Activated CD4-positive, alpha-beta memory T cell treated with anti-CD3 and anti-CD28 coated beads for 36 hours (primary cell): ENCODE measurements at regions not wholly inside any gene's neighbourhood (a gene's known extent, or its start where the extent isn't known, plus 50 kb on each side); places are given as distances from the start of the nearest gene placed in this dataset.
"Not testable (repeated sequence)": the region's sequence is repeated elsewhere in the genome, so short reads cannot be mapped to it uniquely, and the experiment has no call there.

ENCODE experiments used
- CTCF ChIA-PET: fragments of 350-600 bp; sonication (Branson Sonifier 250); formaldehyde crosslinking; loops from one replicate; lab custom pipeline; 2021; ENCODE audit warnings: antibody characterized with exemption, inconsistent platforms; lab: Charles Lee
- POLR2A ChIA-PET: fragments of 350-600 bp; sonication (Branson Sonifier 250); formaldehyde crosslinking; loops from one replicate; lab custom pipeline; 2021; ENCODE audit warnings: antibody characterized with exemption; lab: Charles Lee
- DNase-seq: peaks from one replicate; pipeline ENCODE4 v3.0.0-alpha.2; 2020
- H3K27ac Mint-ChIP-seq: one replicate; pipeline ENCODE4 v1.8.0; 2021; ENCODE audit warnings: mixed read lengths
- H3K27me3 Mint-ChIP-seq: one replicate; pipeline ENCODE4 v1.8.0; 2021; ENCODE audit warnings: mixed read lengths
- H3K36me3 Mint-ChIP-seq: one replicate; pipeline ENCODE4 v1.8.0; 2021; ENCODE audit warnings: mixed read lengths
- H3K4me1 Mint-ChIP-seq: one replicate; pipeline ENCODE4 v1.8.0; 2021; ENCODE audit warnings: low read depth, mixed read lengths
- H3K4me3 Mint-ChIP-seq: one replicate; pipeline ENCODE4 v1.8.0; 2021; ENCODE audit warnings: mild to moderate bottlenecking, mixed read lengths
- H3K9me3 Mint-ChIP-seq: one replicate; pipeline ENCODE4 v1.8.0; 2021; ENCODE audit warnings: mixed read lengths
- intact Hi-C: fragments of 100-400 bp; cut with micrococcal nuclease; formaldehyde crosslinking; loops from one replicate; pipeline ENCODE4 v1.15.1; 2023

GRCh38 chr6:14597090-14597489 is 479.5 kb downstream of the CD83 start:
- no peaks in the 10 kb centered on the region for H3K9me3 Mint-ChIP-seq
- H3K27ac Mint-ChIP-seq: no peak overlapping the region
- DNase-seq: no peak
- ChIA-PET POLR2A (no interaction called here), CTCF (no interaction called here)
- no peak overlapping the region for H3K4me3 Mint-ChIP-seq
- no peaks in the 10 kb centered on the region for H3K27me3 Mint-ChIP-seq
- H3K36me3 Mint-ChIP-seq: no peaks in the 10 kb centered on the region
- peaks cover 13% of the 10 kb centered on the region for H3K4me1 Mint-ChIP-seq
- intact Hi-C loops: no loop called here

- CTCF ChIA-PET: no interaction called here
- H3K36me3 Mint-ChIP-seq: no peaks in the 10 kb centered on the region
- H3K4me3 Mint-ChIP-seq: no peak overlapping the region
- no peaks in the 10 kb centered on the region for H3K9me3 Mint-ChIP-seq
- no peak overlapping the region for H3K27ac Mint-ChIP-seq
- intact Hi-C loops: no loop called here
- no peaks in the 10 kb centered on the region for H3K27me3 Mint-ChIP-seq
- peaks cover 13% of the 10 kb centered on the region for H3K4me1 Mint-ChIP-seq
- POLR2A ChIA-PET: no interaction called here
- no peak for DNase-seq
Observed at GRCh38 chr6:14598017-14598864, 480.7 kb downstream of the CD83 start.

GRCh38 chr6:14600306-14600705 is 482.7 kb downstream of the CD83 start:
- POLR2A ChIA-PET, H3K9me3 Mint-ChIP-seq, CTCF ChIA-PET, H3K27me3 Mint-ChIP-seq, H3K36me3 Mint-ChIP-seq, intact Hi-C loops, H3K4me3 Mint-ChIP-seq: not testable (repeated sequence)
- Mint-ChIP-seq H3K27ac (peak overlapping the region; percentile 1), H3K4me1 (peaks cover 13% of the 10 kb centered on the region)
- peak; percentile 58 for DNase-seq

GRCh38 chr6:14601490-14601889 is 483.9 kb downstream of the CD83 start:
- no peak for DNase-seq
- Mint-ChIP-seq H3K9me3 (no peaks in the 10 kb centered on the region), H3K36me3 (no peaks in the 10 kb centered on the region), H3K4me3 (no peak overlapping the region), H3K27me3 (no peaks in the 10 kb centered on the region), H3K4me1 (peaks cover 11% of the 10 kb centered on the region), H3K27ac (no peak overlapping the region)
- ChIA-PET POLR2A (no interaction called here), CTCF (no interaction called here)
- intact Hi-C loops: no loop called here

- H3K4me3 Mint-ChIP-seq: no peak overlapping the region
- no peaks in the 10 kb centered on the region for H3K9me3 Mint-ChIP-seq
- no peak overlapping the region for H3K27ac Mint-ChIP-seq
- CTCF ChIA-PET: no interaction called here
- no peaks in the 10 kb centered on the region for H3K36me3 Mint-ChIP-seq
- POLR2A ChIA-PET: no interaction called here
- H3K4me1 Mint-ChIP-seq: no peaks in the 10 kb centered on the region
- H3K27me3 Mint-ChIP-seq: no peaks in the 10 kb centered on the region
- intact Hi-C loops: no loop called here
- no peak for DNase-seq
Observed at GRCh38 chr6:14606353-14606752, 488.8 kb downstream of the CD83 start.

- H3K36me3 Mint-ChIP-seq: peaks cover under 1% of the 10 kb centered on the region
- ChIA-PET POLR2A (no interaction called here), CTCF (no interaction called here)
- no peaks in the 10 kb centered on the region for H3K27me3 Mint-ChIP-seq
- H3K4me1 Mint-ChIP-seq: no peaks in the 10 kb centered on the region
- no peak overlapping the region for H3K4me3 Mint-ChIP-seq
- intact Hi-C loops: no loop called here
- no peak for DNase-seq
- no peak overlapping the region for H3K27ac Mint-ChIP-seq
- no peaks in the 10 kb centered on the region for H3K9me3 Mint-ChIP-seq
Observed at GRCh38 chr6:14610141-14610540, 492.6 kb downstream of the CD83 start.

GRCh38 chr6:14612016-14612980 is 494.7 kb downstream of the CD83 start:
- Mint-ChIP-seq H3K4me1 (no peaks in the 10 kb centered on the region), H3K36me3 (peaks cover 7% of the 10 kb centered on the region), H3K4me3 (no peak overlapping the region), H3K9me3 (peaks cover 16% of the 10 kb centered on the region), H3K27me3 (no peaks in the 10 kb centered on the region), H3K27ac (no peak overlapping the region)
- CTCF ChIA-PET: no interaction called here
- intact Hi-C loops: no loop called here
- POLR2A ChIA-PET: no interaction called here
- DNase-seq: no peak

GRCh38 chr6:14614631-14615030 is 497.1 kb downstream of the CD83 start:
- Mint-ChIP-seq H3K4me1 (no peaks in the 10 kb centered on the region), H3K27me3 (no peaks in the 10 kb centered on the region), H3K4me3 (no peak overlapping the region), H3K36me3 (peaks cover 7% of the 10 kb centered on the region), H3K9me3 (peaks cover 16% of the 10 kb centered on the region), H3K27ac (no peak overlapping the region)
- no peak for DNase-seq
- POLR2A ChIA-PET: no interaction called here
- intact Hi-C loops: no loop called here
- CTCF ChIA-PET: no interaction called here

GRCh38 chr6:14616656-14617055 is 499.1 kb downstream of the CD83 start:
- Mint-ChIP-seq H3K4me3 (no peak overlapping the region), H3K9me3 (peaks cover 16% of the 10 kb centered on the region), H3K27ac (no peak overlapping the region), H3K36me3 (peaks cover 7% of the 10 kb centered on the region), H3K4me1 (no peaks in the 10 kb centered on the region), H3K27me3 (no peaks in the 10 kb centered on the region)
- intact Hi-C loops: no loop called here
- ChIA-PET CTCF (no interaction called here), POLR2A (no interaction called here)
- DNase-seq: no peak

- no peak overlapping the region for H3K27ac Mint-ChIP-seq
- CTCF ChIA-PET: no interaction called here
- peaks cover 3% of the 10 kb centered on the region for H3K4me1 Mint-ChIP-seq
Observed at GRCh38 chr6:14618759-14619418, 501.3 kb downstream of the CD83 start.

GRCh38 chr6:14619419-14619781 is 501.8 kb downstream of the CD83 start:
- CTCF ChIA-PET: interaction anchor here (0.7 kb wide), 1 partner anchor 1735 kb away, joined by 5 read pairs; no protein-coding TSS in a partner anchor
- H3K9me3 Mint-ChIP-seq: peaks cover 16% of the 10 kb centered on the region
- no peak overlapping the region for H3K4me3 Mint-ChIP-seq
- intact Hi-C loops: no loop called here
- no peaks in the 10 kb centered on the region for H3K27me3 Mint-ChIP-seq
- DNase-seq: no peak
- H3K27ac Mint-ChIP-seq: no peak overlapping the region
- H3K4me1 Mint-ChIP-seq: peaks cover 3% of the 10 kb centered on the region
- H3K36me3 Mint-ChIP-seq: peaks cover 7% of the 10 kb centered on the region
- POLR2A ChIA-PET: no interaction called here

More at GRCh38 chr6:14618759-14619418, 501.3 kb downstream of the CD83 start:
- Mint-ChIP-seq H3K4me3 (no peak overlapping the region), H3K27me3 (no peaks in the 10 kb centered on the region), H3K9me3 (peaks cover 16% of the 10 kb centered on the region), H3K36me3 (peaks cover 7% of the 10 kb centered on the region)
- no peak for DNase-seq
- POLR2A ChIA-PET: no interaction called here
- intact Hi-C loops: no loop called here

GRCh38 chr6:14620522-14620921 is 502.9 kb downstream of the CD83 start:
- intact Hi-C loops: no loop called here
- no peak for DNase-seq
- H3K27ac Mint-ChIP-seq: no peak overlapping the region
- H3K36me3 Mint-ChIP-seq: peaks cover 3% of the 10 kb centered on the region
- POLR2A ChIA-PET: no interaction called here
- H3K9me3 Mint-ChIP-seq: peaks cover 13% of the 10 kb centered on the region
- no peak overlapping the region for H3K4me3 Mint-ChIP-seq
- H3K4me1 Mint-ChIP-seq: peaks cover 7% of the 10 kb centered on the region
- no peaks in the 10 kb centered on the region for H3K27me3 Mint-ChIP-seq
- CTCF ChIA-PET: no interaction called here
